HCT116 (cell line): ENCODE measurements at regions not wholly inside any gene's neighbourhood (a gene's known extent, or its start where the extent isn't known, plus 50 kb on each side); places are given as distances from the start of the nearest gene placed in this dataset.
"Not testable (repeated sequence)": the region's sequence is repeated elsewhere in the genome, so short reads cannot be mapped to it uniquely, and the experiment has no call there.

Experiments used
- MAX ChIP-seq: IDR thresholded peaks from 2 replicates; pipeline ENCODE4 v1.6.1; 2012
- SIN3A ChIP-seq: IDR thresholded peaks from 2 replicates; pipeline ENCODE4 v1.6.1; 2012; ENCODE audit warnings: low read depth
- YY1 ChIP-seq: IDR thresholded peaks from 2 replicates; pipeline ENCODE4 v1.6.1; 2011; ENCODE audit warnings: low read length, low read depth, moderate library complexity, mild to moderate bottlenecking; ENCODE audit not compliant: insufficient replicate concordance; ENCODE audit errors: extremely low read depth
- ZFX ChIP-seq: fragments of 450-650 bp; IDR thresholded peaks from 2 replicates; pipeline ENCODE4 v1.6.1; 2017
- TF ChIP-seq, protein P1 (sequence below), 3 experiments: fragments of 200-600 bp in 1 of 3; sonication (generic) in 1 of 3; IDR thresholded peaks in 2 of 3; conservative IDR thresholded peaks in 1 of 3; 2 replicates each; pipeline ENCODE4 v1.5.1; 2012 to 2017; ENCODE audit warnings: low read depth in 2 of 3, low read length in 2 of 3, antibody characterized with exemption in 1 of 3, borderline replicate concordance in 1 of 3, control low read depth in 1 of 3, mild to moderate bottlenecking in 1 of 3, mixed read lengths in 1 of 3, mixed run types in 1 of 3, moderate library complexity in 1 of 3; ENCODE audit not compliant: insufficient read depth in 1 of 3

DNA sequence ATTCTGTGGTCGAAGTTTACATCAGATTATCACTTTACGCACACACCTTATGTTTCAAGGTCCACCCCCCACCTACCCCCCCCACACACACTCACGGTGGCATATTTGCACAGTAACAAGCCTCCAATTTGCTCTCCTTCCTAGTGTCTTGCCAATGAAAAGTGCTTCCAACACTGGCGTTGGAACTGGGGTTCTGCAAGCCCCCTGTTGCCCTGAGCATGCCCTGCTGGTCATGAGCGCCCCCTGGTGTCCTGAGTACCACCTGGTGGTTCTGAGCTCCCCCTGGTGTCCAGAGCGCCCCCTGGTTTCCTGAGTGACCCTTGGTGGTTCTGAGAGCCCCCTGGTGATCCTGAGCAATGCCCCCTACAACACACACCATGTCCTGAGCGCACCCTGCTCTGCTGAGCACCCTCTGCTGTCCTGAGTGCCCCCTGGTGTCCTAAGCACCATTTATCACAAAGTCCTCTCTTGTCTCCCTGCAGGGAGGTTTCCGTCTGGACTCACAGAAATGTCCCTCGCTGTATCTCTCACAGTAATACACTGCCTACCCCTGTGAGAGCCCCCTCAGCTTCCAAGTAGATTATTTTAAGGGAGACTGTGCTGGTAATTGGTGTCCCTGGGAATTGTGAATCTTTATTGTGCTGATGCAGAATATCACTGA, 1212.3 kb downstream of the TMEM121 start:
- not testable (repeated sequence) for TF ChIP-seq ZFX, MAX, SIN3A, YY1
- TF ChIP-seq, protein P1, sequence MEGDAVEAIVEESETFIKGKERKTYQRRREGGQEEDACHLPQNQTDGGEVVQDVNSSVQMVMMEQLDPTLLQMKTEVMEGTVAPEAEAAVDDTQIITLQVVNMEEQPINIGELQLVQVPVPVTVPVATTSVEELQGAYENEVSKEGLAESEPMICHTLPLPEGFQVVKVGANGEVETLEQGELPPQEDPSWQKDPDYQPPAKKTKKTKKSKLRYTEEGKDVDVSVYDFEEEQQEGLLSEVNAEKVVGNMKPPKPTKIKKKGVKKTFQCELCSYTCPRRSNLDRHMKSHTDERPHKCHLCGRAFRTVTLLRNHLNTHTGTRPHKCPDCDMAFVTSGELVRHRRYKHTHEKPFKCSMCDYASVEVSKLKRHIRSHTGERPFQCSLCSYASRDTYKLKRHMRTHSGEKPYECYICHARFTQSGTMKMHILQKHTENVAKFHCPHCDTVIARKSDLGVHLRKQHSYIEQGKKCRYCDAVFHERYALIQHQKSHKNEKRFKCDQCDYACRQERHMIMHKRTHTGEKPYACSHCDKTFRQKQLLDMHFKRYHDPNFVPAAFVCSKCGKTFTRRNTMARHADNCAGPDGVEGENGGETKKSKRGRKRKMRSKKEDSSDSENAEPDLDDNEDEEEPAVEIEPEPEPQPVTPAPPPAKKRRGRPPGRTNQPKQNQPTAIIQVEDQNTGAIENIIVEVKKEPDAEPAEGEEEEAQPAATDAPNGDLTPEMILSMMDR (IDR thresholded peaks at IDR 0.05 in 2 of 3, conservative IDR thresholded peaks at IDR 0.05 in 1 of 3; ENCODE audit: borderline replicate concordance in 1 of 3, insufficient read depth in 1 of 3, low read depth in 2 of 3, low read length in 2 of 3): not testable (repeated sequence)
